Neutrophil (primary cell): ENCODE measurements at regions not wholly inside any gene's neighbourhood (a gene's known extent, or its start where the extent isn't known, plus 50 kb on each side); places are given as distances from the start of the nearest gene placed in this dataset.

Source experiments
- H3K27ac ChIP-seq: fragments of 200-600 bp; sonication (generic); 2 replicates; pipeline ENCODE4 v1.5.1; 2016; ENCODE audit warnings: mild to moderate bottlenecking, moderate library complexity
- H3K27me3 ChIP-seq: fragments of 200-600 bp; sonication (generic); 2 replicates; pipeline ENCODE4 v1.6.0; 2016; ENCODE audit warnings: mild to moderate bottlenecking
- H3K36me3 ChIP-seq: fragments of 200-600 bp; sonication (generic); 2 replicates; pipeline ENCODE4 v1.5.1; 2017
- H3K4me1 ChIP-seq, 2 experiments: fragments of 200-600 bp in 1 of 2; sonication (generic) in 1 of 2; 1 replicate in 1 of 2; 2 replicates in 1 of 2; pipeline versions ENCODE4 v1.5.1 to v1.6.1; 2013 to 2016; ENCODE audit warnings: low read depth in 1 of 2, low read length in 1 of 2, mild to moderate bottlenecking in 1 of 2, moderate library complexity in 1 of 2; ENCODE audit not compliant: control insufficient read depth in 1 of 2, insufficient read depth in 1 of 2
- H3K4me3 ChIP-seq, 2 experiments: fragments of 200-600 bp in 1 of 2; sonication (generic) in 1 of 2; 1 replicate in 1 of 2; 2 replicates in 1 of 2; pipeline ENCODE4 v1.5.1; 2013 to 2016; ENCODE audit warnings: low read depth in 1 of 2, low read length in 1 of 2, mild to moderate bottlenecking in 1 of 2, moderate library complexity in 1 of 2
- H3K9me3 ChIP-seq: fragments of 200-600 bp; sonication (generic); 2 replicates; pipeline ENCODE4 v1.5.1; 2016
- TF ChIP-seq, protein P1 (sequence below): fragments of 200-600 bp; sonication (generic); IDR thresholded peaks from 2 replicates; pipeline ENCODE4 v1.5.1; 2016; ENCODE audit warnings: antibody characterized with exemption

DNA sequence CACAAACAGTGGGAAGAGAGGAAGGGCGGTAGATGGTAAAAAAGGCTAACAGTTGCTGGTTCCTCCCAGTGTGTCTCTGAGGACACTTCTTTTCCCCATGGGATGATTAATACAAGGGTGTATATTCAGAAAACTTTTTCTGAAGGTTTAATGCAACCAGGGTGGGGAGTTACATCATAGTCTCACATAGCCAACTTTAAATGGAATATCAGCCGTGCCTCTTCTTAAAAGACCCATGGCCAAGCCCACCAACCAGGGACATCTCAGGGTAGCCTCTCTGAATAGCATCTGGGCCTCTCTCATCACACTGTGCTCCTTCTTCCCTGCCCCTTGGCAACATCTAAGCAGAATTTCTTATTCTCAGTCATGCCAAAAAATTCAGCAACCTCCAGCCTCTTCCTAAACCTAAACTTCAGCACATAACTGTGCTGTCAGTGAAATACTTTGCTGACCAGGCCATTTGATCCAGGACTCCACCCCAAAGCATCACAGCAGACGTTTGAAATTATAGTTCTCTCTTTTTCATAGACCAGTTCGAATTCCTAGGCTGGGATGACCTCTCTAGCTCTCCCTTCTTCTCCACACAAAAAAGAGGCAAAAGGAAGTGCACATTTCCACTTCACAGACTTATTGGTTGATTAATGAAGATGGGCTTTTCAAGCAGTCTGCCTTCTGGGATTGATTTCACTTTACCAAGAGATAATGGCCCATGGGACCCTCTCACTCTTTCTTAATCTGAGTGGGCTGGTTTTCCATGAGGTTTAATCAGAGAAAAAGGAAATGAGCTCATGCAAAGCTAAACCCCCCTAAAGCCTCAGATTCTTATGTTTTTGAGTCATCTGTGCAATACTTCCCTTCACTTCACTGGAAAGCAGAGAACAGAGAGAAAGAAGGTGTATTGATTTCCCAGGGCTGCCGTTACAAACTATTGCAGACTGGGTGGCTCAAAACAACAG is 85.1 kb upstream of the RAI14 start:
- Histone ChIP-seq H3K27me3 (no peaks in the 10 kb centered on the region), H3K36me3 (no peaks in the 10 kb centered on the region), H3K4me3 (no peak overlapping the region), H3K4me1 (no peaks in the 10 kb centered on the region), H3K9me3 (no peaks in the 10 kb centered on the region), H3K27ac (no peak overlapping the region)
- TF ChIP-seq, protein P1, sequence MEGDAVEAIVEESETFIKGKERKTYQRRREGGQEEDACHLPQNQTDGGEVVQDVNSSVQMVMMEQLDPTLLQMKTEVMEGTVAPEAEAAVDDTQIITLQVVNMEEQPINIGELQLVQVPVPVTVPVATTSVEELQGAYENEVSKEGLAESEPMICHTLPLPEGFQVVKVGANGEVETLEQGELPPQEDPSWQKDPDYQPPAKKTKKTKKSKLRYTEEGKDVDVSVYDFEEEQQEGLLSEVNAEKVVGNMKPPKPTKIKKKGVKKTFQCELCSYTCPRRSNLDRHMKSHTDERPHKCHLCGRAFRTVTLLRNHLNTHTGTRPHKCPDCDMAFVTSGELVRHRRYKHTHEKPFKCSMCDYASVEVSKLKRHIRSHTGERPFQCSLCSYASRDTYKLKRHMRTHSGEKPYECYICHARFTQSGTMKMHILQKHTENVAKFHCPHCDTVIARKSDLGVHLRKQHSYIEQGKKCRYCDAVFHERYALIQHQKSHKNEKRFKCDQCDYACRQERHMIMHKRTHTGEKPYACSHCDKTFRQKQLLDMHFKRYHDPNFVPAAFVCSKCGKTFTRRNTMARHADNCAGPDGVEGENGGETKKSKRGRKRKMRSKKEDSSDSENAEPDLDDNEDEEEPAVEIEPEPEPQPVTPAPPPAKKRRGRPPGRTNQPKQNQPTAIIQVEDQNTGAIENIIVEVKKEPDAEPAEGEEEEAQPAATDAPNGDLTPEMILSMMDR: no peak

DNA sequence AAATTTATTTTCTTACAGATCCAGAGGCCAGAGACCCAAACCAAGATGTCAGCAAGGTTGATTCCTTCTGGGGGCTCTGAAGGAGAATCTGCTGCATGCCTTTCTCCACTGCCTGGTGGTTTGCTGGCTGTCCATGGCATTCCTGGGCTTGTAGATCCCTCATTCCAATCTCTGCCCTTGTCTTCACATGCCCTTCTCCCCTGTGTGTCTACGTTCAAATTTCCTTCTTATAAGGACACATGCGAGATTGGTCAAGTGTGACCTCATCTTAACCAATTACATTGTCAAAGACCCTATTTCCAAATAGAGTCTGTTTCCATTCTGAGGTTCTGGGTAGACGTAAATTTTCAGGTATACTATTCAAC is 84.5 kb upstream of the RAI14 start:
- Histone ChIP-seq H3K27ac (no peak overlapping the region), H3K4me3 (no peak overlapping the region)

DNA sequence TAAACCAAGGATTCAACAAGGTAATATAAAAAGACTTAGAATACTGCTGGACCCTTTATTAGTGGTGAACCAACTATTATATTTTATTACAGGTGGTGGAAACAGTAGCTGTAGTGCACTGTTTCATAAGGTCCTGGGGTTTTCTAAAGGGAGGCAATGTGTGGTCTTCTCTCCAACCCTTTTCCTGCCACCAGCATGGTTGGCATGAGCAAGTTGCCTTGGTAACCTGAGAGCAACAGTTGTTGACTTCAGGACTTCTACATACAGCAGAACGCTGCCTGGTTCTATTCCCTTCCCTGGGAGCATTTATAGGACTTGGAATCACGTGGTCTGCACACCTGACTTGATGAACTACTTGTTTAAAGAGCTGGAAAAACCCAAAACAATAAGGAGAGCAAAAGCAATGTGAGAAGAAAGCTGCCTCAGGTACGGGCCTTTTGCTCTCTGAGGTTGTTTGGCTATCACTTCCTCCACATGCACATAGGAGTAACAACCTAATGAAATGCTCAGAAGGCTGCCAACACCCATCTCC is 81.1 kb upstream of the RAI14 start:
- TF ChIP-seq, protein P1: no peak
- H3K9me3 ChIP-seq: no peaks in the 10 kb centered on the region
- no peak overlapping the region for H3K4me3 ChIP-seq
- no peak overlapping the region for H3K27ac ChIP-seq
- no peaks in the 10 kb centered on the region for H3K27me3 ChIP-seq
- H3K36me3 ChIP-seq: no peaks in the 10 kb centered on the region
- H3K4me1 ChIP-seq: no peaks in the 10 kb centered on the region

More for the DNA sequence above, 84.5 kb upstream of the RAI14 start:
- Histone ChIP-seq H3K27me3 (no peaks in the 10 kb centered on the region), H3K4me1 (no peaks in the 10 kb centered on the region), H3K9me3 (no peaks in the 10 kb centered on the region), H3K36me3 (no peaks in the 10 kb centered on the region)
- TF ChIP-seq, protein P1: no peak

DNA sequence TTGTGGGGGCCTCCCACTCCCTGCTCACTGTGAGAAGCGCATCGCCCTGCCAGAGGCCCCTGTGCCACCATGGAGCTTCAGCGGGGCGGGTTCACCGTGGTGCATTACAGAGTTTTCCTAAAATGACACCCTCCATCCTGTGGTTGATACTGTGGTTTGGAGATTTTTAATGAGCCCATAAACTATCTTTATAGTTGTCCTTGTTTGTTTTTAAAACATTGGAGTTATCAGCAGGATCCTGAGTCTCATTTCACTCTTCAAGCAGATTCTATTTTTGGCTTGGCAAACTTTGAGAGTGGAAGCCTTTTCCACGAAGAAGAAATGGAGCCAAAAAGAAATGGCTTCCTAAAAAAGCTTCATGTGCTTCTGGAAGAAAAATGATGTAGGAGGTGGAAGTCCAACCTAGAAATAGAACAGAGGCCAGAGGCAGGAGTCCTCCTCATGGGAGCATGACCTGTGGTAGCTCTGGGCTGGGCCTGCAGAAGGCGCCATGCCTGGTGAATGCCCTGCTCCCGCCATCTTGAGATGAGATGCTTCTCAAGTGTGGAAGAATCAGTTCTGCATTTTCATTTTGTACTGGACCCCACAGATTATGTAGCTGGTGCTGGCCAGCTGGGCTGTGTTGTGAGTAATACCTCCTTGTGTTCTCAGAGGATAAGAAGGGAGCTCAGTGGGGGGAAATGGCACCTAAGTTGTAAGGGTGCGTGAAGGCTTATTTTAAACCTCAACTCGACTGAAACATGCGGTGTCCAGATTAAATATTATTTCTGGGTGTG is 79.0 kb upstream of the RAI14 start:
- no peak overlapping the region for H3K4me3 ChIP-seq
- no peaks in the 10 kb centered on the region for H3K4me1 ChIP-seq
- no peak overlapping the region for H3K27ac ChIP-seq
- no peaks in the 10 kb centered on the region for H3K36me3 ChIP-seq
- H3K27me3 ChIP-seq: no peaks in the 10 kb centered on the region
- no peaks in the 10 kb centered on the region for H3K9me3 ChIP-seq
- TF ChIP-seq, protein P1: no peak

DNA sequence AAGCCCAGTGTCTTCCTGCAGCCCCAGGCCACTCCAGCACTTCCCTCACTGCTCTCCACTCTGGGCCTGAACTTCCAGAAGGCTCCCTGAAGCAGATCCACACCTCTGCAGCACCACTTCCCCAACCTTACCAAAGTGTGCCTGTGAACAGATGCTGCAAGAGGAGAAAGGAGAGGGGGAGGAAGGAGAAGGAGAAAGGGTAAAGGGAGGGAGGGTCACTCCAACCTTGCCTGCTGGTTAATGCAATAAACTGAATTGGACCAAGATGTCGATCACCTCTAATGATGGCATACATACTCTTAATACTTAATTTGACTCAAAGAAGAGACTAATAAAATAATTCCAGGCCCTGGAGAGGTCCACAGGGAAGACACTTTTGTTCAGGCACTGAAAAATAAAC is 77.2 kb upstream of the RAI14 start:
- no peaks in the 10 kb centered on the region for H3K4me1 ChIP-seq
- H3K9me3 ChIP-seq: no peaks in the 10 kb centered on the region
- TF ChIP-seq, protein P1: no peak
- H3K27me3 ChIP-seq: no peaks in the 10 kb centered on the region
- no peak overlapping the region for H3K27ac ChIP-seq
- no peak overlapping the region for H3K4me3 ChIP-seq
- no peaks in the 10 kb centered on the region for H3K36me3 ChIP-seq
